Gastrocnemius medialis (tissue), 4 donors: ENCODE measurements at regions not wholly inside any gene's neighbourhood (a gene's known extent, or its start where the extent isn't known, plus 50 kb on each side); places are given as distances from the start of the nearest gene placed in this dataset.
A peak's percentile ranks its signal among the peaks of the same experiment; 100 is the strongest.

Experiments used
- ATAC-seq, 2 donors: fragments of 150-250 bp; one replicate each; pipeline ENCODE4 v1.9.1; 2016
- DNase-seq, 2 donors: peaks; one replicate each; pipeline ENCODE4 v3.0.0-alpha.2; 2019
- H3K27ac ChIP-seq, 4 donors: fragments of 200-600 bp; sonication (generic); 1 replicate in 1 of 4; 2 replicates in 3 of 4; pipeline ENCODE4 v1.5.1; 2016 to 2018; ENCODE audit warnings: mild to moderate bottlenecking in 2 of 4, moderate library complexity in 1 of 4
- H3K27me3 ChIP-seq, 3 donors: fragments of 200-600 bp; sonication (generic) in 2 of 3; 1 replicate in 1 of 3; 2 replicates in 2 of 3; pipeline versions ENCODE4 v1.5.1 to v1.6.0; 2016 to 2019; ENCODE audit warnings: mild to moderate bottlenecking in 1 of 3, moderate library complexity in 1 of 3
- H3K36me3 ChIP-seq, 2 donors: fragments of 200-600 bp; sonication (generic) in 1 of 2; one replicate each; pipeline ENCODE4 v1.5.1; 2017 to 2018
- H3K4me1 ChIP-seq, 2 donors: fragments of 200-600 bp; sonication (generic) in 1 of 2; one replicate each; pipeline ENCODE4 v1.5.1; 2016 to 2017; ENCODE audit warnings: mild to moderate bottlenecking in 2 of 2
- H3K4me3 ChIP-seq, 4 donors: fragments of 200-600 bp; sonication (generic) in 3 of 4; 1 replicate in 1 of 4; 2 replicates in 3 of 4; pipeline ENCODE4 v1.5.1; 2016 to 2019; ENCODE audit warnings: mild to moderate bottlenecking in 2 of 4
- H3K9me3 ChIP-seq, 3 donors: fragments of 200-600 bp; sonication (generic) in 2 of 3; 1 replicate in 1 of 3; 2 replicates in 2 of 3; pipeline ENCODE4 v1.5.1; 2016 to 2019
- POLR2A ChIP-seq, 2 donors: fragments of 450-650 bp; IDR thresholded peaks; one replicate each; pipeline ENCODE4 v1.6.1; 2017; ENCODE audit warnings: antibody characterized with exemption in 2 of 2, mild to moderate bottlenecking in 2 of 2, moderate library complexity in 2 of 2
- in situ Hi-C, 4 donors: fragments of 200-750 bp; cut with MboI; loops; one replicate each; pipeline versions ENCODE4 v1.15.0 to v1.8.0; 2017; ENCODE audit warnings: low sequenced_read_pairs in 4 of 4
- intact Hi-C: fragments of 100-400 bp; cut with DNase I; formaldehyde crosslinking; loops from one replicate; pipeline ENCODE4 v1.15.1; 2023; ENCODE audit warnings: low total_unique reads
- TF ChIP-seq, protein P1 (sequence below), 5 experiments: fragments of 450-650 bp in 3 of 5; fragments of 200-600 bp in 2 of 5; sonication (generic) in 2 of 5; IDR thresholded peaks in 4 of 5; conservative IDR thresholded peaks in 1 of 5; 1 replicate in 4 of 5; 2 replicates in 1 of 5; pipeline ENCODE4 v1.5.1; 2016 to 2019; ENCODE audit warnings: antibody characterized with exemption in 5 of 5, mild to moderate bottlenecking in 3 of 5, moderate library complexity in 3 of 5

DNA sequence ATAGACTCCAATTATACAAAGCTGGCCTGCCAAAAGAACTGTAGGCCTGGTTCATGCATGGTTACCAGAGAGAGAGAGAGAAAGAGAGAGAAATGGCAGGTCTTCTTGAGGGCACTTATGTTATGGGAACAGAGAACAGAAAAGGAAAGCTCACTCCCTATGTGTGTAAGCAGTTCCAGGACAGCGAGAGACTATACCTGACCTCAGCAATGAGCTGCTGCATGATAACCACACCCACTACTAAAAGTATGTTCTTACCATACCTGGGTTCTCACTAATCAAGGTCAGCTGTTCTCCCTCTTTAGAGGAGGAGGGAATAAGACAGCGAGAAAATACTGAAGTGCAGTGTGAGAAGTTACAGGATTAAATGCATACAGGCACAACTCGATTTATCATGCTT lies 583.3 kb downstream of the GBA3 start:
- H3K4me1 ChIP-seq, result no peaks in the 10 kb centered on the region
- TF ChIP-seq POLR2A (IDR thresholded peaks at IDR 0.05), result no peak
- TF ChIP-seq, protein P1, sequence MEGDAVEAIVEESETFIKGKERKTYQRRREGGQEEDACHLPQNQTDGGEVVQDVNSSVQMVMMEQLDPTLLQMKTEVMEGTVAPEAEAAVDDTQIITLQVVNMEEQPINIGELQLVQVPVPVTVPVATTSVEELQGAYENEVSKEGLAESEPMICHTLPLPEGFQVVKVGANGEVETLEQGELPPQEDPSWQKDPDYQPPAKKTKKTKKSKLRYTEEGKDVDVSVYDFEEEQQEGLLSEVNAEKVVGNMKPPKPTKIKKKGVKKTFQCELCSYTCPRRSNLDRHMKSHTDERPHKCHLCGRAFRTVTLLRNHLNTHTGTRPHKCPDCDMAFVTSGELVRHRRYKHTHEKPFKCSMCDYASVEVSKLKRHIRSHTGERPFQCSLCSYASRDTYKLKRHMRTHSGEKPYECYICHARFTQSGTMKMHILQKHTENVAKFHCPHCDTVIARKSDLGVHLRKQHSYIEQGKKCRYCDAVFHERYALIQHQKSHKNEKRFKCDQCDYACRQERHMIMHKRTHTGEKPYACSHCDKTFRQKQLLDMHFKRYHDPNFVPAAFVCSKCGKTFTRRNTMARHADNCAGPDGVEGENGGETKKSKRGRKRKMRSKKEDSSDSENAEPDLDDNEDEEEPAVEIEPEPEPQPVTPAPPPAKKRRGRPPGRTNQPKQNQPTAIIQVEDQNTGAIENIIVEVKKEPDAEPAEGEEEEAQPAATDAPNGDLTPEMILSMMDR (IDR thresholded peaks at IDR 0.05 in 4 of 5, conservative IDR thresholded peaks at IDR 0.05 in 1 of 5), result no peak
- H3K27ac ChIP-seq, result no peak overlapping the region
- H3K9me3 ChIP-seq, result no peaks in the 10 kb centered on the region
- DNase-seq (no peak), ATAC-seq (no peak)
- no peak overlapping the region for H3K4me3 ChIP-seq
- no peaks in the 10 kb centered on the region for H3K27me3 ChIP-seq
- H3K36me3 ChIP-seq, result no peaks in the 10 kb centered on the region
- in situ Hi-C loops, result no loop called here
- intact Hi-C loops, result no loop called here

DNA sequence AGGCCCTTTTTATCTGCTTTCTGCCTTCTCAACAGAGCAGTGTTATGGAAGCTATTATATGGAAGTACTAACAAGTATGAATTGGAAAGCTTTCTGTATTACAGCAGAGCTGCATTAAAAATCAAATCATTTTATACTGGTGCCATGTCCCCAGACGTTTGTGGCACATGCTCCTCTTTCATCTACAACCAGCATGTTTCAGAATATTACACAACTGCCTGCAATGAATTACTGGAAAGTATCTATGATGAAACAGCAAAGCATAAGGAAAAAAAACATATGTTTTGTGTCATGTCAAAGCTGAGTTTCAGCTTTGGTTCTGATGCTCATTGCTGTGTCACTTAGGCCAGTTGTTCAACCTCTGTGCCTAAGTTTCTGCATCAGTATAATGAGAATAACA lies 576.8 kb downstream of the GBA3 start:
- Histone ChIP-seq H3K27ac (peak overlapping the region in 1 of 4 donors; percentile 20), H3K27me3 (no peaks in the 10 kb centered on the region), H3K4me3 (no peak overlapping the region), H3K9me3 (no peaks in the 10 kb centered on the region), H3K4me1 (no peaks in the 10 kb centered on the region), H3K36me3 (no peaks in the 10 kb centered on the region)
- ATAC-seq, result no peak
- intact Hi-C loops (no loop called here), in situ Hi-C loops (no loop called here)
- TF ChIP-seq POLR2A (IDR thresholded peaks at IDR 0.05), result no peak
- DNase-seq, result no peak

DNA sequence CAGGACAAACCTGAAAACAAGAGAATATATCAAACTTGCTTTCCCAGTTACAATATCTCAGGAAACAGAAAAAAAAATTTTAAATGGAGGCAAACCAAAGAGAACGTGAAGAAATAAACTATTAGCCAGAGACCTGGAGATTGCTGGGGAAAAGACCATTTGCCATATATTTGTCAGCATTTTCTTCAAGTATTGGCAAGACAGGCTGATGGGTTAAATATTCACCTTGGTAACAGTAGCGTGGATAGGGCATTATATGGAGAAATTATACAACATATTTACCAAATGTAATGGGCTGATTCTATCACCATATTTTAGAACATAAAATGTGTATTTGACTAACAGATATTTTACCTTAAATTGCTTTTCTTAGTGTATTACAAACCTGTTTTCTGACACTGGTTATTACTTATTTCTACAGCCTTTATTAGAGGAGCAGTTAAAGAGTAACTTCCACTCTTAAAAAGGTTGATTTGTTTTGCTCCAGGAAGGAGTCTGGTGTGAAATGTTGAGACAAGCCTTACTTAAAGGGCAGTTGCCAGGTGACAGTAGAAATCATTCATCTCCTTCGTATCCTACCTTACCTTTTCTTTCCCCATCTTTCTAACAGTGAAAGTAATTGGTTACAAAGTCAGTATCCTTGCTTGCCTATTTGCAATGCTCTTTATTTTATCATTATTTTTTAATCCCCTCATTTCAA lies 575.5 kb downstream of the GBA3 start:
- Histone ChIP-seq H3K4me3 (no peak overlapping the region), H3K27ac (no peak overlapping the region), H3K27me3 (no peaks in the 10 kb centered on the region), H3K36me3 (no peaks in the 10 kb centered on the region), H3K4me1 (no peaks in the 10 kb centered on the region), H3K9me3 (no peaks in the 10 kb centered on the region)
- no peak for ATAC-seq
- in situ Hi-C loops (no loop called here), intact Hi-C loops (no loop called here)
- TF ChIP-seq, protein P1 (IDR thresholded peaks at IDR 0.05 in 4 of 5, conservative IDR thresholded peaks at IDR 0.05 in 1 of 5), result no peak
- TF ChIP-seq POLR2A (IDR thresholded peaks at IDR 0.05), result no peak
- no peak for DNase-seq

DNA sequence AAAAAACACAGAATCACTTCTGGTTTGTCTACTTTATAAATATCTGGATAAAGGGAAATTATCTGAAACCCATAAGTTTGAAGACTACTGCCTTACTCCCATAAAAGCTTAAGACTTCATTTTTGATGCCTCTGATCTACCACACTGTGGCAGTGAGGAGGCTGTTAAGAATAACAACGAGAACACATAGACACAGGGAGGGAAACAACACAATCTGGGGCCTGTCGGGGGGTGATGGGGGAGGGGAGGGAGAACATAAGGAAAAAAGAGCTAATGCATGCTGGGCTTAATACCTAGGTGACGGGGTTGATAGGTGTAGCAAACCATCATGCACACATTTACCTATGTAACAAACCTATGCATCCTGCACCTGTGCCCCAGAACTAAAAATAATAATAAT lies 573.7 kb downstream of the GBA3 start:
- no peaks in the 10 kb centered on the region for H3K27me3 ChIP-seq
- H3K4me1 ChIP-seq, result no peaks in the 10 kb centered on the region
- DNase-seq (no peak), ATAC-seq (no peak)
- H3K9me3 ChIP-seq, result no peaks in the 10 kb centered on the region
- no peak overlapping the region for H3K27ac ChIP-seq
- in situ Hi-C loops (no loop called here), intact Hi-C loops (no loop called here)
- no peak overlapping the region for H3K4me3 ChIP-seq
- TF ChIP-seq, protein P1 (IDR thresholded peaks at IDR 0.05 in 4 of 5, conservative IDR thresholded peaks at IDR 0.05 in 1 of 5), result no peak
- no peak for TF ChIP-seq POLR2A (IDR thresholded peaks at IDR 0.05)
- H3K36me3 ChIP-seq, result no peaks in the 10 kb centered on the region

DNA sequence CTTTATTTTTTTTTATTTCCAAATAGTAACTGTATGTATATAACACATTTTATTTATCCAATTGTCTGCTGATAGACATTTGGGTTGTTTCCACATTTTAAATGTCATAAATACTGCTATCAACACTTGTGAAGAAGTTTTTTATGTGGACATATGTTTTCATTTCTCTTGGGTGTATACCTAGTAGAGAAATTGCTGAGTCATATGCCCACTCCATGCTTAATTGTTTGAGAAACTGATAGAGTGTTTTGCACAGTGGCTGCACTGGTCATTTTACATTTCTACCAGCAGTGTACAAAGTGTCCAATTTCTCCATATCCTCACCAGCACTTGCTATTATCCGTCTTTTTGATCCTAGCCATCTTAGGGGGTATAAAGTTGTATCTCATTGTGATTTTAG lies 567.8 kb downstream of the GBA3 start:
- no peaks in the 10 kb centered on the region for H3K27me3 ChIP-seq

More for the DNA sequence above, 567.8 kb downstream of the GBA3 start:
- no peaks in the 10 kb centered on the region for H3K9me3 ChIP-seq
- H3K27ac ChIP-seq, result no peak overlapping the region
- DNase-seq (no peak), ATAC-seq (no peak)
- no peaks in the 10 kb centered on the region for H3K4me1 ChIP-seq
- H3K4me3 ChIP-seq, result no peak overlapping the region
- in situ Hi-C loops (no loop called here), intact Hi-C loops (no loop called here)
- H3K36me3 ChIP-seq, result no peaks in the 10 kb centered on the region
- TF ChIP-seq, protein P1 (IDR thresholded peaks at IDR 0.05 in 4 of 5, conservative IDR thresholded peaks at IDR 0.05 in 1 of 5), result no peak
- no peak for TF ChIP-seq POLR2A (IDR thresholded peaks at IDR 0.05)
